Panc1 (cell line): ENCODE measurements at regions not wholly inside any gene's neighbourhood (a gene's known extent, or its start where the extent isn't known, plus 50 kb on each side); places are given as distances from the start of the nearest gene placed in this dataset.

Experiments used
- POLR2AphosphoS5 ChIP-seq: IDR thresholded peaks from 2 replicates; pipeline ENCODE4 v1.6.1; 2012; ENCODE audit warnings: mild to moderate bottlenecking, low read depth, low read length, moderate library complexity
- TF ChIP-seq, protein P1 (sequence below): fragments of 450-650 bp; IDR thresholded peaks from 2 replicates; pipeline ENCODE4 v1.5.1; 2017; ENCODE audit warnings: mild to moderate bottlenecking
- TF ChIP-seq, protein P2 (sequence below), 2 experiments: IDR thresholded peaks; 2 replicates each; pipeline ENCODE4 v1.6.1; 2011 to 2012; ENCODE audit warnings: low read depth in 2 of 2, control low read depth in 1 of 2, low read length in 1 of 2, mild to moderate bottlenecking in 1 of 2, moderate library complexity in 1 of 2; ENCODE audit not compliant: insufficient read depth in 1 of 2

DNA sequence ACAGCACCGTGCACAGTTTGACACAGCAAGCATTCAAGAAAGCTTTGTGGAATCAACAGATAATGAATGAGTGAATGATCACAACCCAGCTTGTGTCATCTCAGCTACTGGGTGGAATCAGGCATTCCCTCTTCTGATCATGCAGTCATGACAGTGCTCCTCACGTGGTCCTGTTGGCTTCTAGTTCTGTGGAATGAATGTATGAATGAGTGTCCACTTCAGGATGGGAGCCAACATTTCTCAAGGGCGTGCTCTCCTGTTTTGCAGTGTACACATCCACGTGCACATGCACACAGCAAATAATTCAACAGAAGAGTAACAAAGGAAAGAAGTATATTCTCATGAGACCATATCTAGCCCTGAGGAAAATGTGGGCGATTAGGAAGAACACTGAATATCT, 133.1 kb upstream of the NPVF start:
- TF ChIP-seq, protein P1, sequence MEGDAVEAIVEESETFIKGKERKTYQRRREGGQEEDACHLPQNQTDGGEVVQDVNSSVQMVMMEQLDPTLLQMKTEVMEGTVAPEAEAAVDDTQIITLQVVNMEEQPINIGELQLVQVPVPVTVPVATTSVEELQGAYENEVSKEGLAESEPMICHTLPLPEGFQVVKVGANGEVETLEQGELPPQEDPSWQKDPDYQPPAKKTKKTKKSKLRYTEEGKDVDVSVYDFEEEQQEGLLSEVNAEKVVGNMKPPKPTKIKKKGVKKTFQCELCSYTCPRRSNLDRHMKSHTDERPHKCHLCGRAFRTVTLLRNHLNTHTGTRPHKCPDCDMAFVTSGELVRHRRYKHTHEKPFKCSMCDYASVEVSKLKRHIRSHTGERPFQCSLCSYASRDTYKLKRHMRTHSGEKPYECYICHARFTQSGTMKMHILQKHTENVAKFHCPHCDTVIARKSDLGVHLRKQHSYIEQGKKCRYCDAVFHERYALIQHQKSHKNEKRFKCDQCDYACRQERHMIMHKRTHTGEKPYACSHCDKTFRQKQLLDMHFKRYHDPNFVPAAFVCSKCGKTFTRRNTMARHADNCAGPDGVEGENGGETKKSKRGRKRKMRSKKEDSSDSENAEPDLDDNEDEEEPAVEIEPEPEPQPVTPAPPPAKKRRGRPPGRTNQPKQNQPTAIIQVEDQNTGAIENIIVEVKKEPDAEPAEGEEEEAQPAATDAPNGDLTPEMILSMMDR = no peak
- no peak for TF ChIP-seq POLR2AphosphoS5
- TF ChIP-seq, protein P2, sequence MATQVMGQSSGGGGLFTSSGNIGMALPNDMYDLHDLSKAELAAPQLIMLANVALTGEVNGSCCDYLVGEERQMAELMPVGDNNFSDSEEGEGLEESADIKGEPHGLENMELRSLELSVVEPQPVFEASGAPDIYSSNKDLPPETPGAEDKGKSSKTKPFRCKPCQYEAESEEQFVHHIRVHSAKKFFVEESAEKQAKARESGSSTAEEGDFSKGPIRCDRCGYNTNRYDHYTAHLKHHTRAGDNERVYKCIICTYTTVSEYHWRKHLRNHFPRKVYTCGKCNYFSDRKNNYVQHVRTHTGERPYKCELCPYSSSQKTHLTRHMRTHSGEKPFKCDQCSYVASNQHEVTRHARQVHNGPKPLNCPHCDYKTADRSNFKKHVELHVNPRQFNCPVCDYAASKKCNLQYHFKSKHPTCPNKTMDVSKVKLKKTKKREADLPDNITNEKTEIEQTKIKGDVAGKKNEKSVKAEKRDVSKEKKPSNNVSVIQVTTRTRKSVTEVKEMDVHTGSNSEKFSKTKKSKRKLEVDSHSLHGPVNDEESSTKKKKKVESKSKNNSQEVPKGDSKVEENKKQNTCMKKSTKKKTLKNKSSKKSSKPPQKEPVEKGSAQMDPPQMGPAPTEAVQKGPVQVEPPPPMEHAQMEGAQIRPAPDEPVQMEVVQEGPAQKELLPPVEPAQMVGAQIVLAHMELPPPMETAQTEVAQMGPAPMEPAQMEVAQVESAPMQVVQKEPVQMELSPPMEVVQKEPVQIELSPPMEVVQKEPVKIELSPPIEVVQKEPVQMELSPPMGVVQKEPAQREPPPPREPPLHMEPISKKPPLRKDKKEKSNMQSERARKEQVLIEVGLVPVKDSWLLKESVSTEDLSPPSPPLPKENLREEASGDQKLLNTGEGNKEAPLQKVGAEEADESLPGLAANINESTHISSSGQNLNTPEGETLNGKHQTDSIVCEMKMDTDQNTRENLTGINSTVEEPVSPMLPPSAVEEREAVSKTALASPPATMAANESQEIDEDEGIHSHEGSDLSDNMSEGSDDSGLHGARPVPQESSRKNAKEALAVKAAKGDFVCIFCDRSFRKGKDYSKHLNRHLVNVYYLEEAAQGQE (IDR thresholded peaks at IDR 0.05; ENCODE audit: insufficient read depth in 1 of 2, low read depth in 2 of 2, low read length in 1 of 2) = no peak
